Mucosa of rectum (tissue), 2 donors: ENCODE measurements at regions not wholly inside any gene's neighbourhood (a gene's known extent, or its start where the extent isn't known, plus 50 kb on each side); places are given as distances from the start of the nearest gene placed in this dataset.
"Not testable (repeated sequence)": the region's sequence is repeated elsewhere in the genome, so short reads cannot be mapped to it uniquely, and the experiment has no call there.

ENCODE experiments used
- H3K27ac ChIP-seq, 2 donors: one replicate each; pipeline ENCODE4 v1.7.0; 2013; ENCODE audit warnings: inconsistent platforms in 2 of 2, low read depth in 2 of 2, low read length in 2 of 2
- H3K27me3 ChIP-seq, 2 donors: one replicate each; pipeline ENCODE4 v1.7.0; 2013; ENCODE audit warnings: low read length in 2 of 2; ENCODE audit not compliant: control insufficient read depth in 2 of 2, insufficient read depth in 2 of 2
- H3K36me3 ChIP-seq, 2 donors: one replicate each; pipeline ENCODE4 v1.7.0; 2013; ENCODE audit warnings: low read length in 2 of 2; ENCODE audit not compliant: control insufficient read depth in 2 of 2, insufficient read depth in 2 of 2
- H3K4me1 ChIP-seq, 2 donors: one replicate each; pipeline ENCODE4 v1.7.0; 2013; ENCODE audit warnings: low read length in 2 of 2, mild to moderate bottlenecking in 1 of 2; ENCODE audit not compliant: control insufficient read depth in 2 of 2, insufficient read depth in 2 of 2
- H3K4me3 ChIP-seq, 2 donors: one replicate each; pipeline ENCODE4 v1.7.0; 2013; ENCODE audit warnings: low read length in 2 of 2
- H3K9ac ChIP-seq, 2 donors: one replicate each; pipeline ENCODE4 v1.7.0; 2013; ENCODE audit warnings: low read length in 2 of 2, low read depth in 1 of 2, mild to moderate bottlenecking in 1 of 2
- H3K9me3 ChIP-seq, 2 donors: one replicate each; pipeline ENCODE4 v1.7.0; 2013; ENCODE audit warnings: low read length in 2 of 2; ENCODE audit not compliant: control insufficient read depth in 2 of 2
- donor health status: healthy.
- donor health status: Normal muscosa, but diverticular disease.

DNA sequence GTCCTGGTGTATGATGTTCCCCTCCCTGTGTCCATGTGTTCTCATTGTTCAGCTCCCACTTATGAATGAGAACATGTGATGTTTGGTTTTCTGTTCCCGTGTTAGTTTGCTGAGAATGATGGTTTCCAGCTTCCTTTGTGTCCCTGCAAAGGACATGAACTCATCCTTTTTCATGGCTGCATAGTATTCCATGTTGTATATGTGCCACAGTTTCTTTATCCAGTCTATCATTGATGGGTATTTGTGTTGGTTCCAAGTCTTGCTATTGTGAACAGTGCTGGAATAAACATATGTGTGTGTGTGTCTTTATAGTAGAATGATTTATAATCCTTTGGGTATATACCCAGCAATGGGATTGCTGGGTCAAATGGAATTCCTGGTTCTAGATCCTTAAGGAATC lies 1427.3 kb upstream of the SLC10A2 start:
- not testable (repeated sequence) for H3K9me3 ChIP-seq, H3K27ac ChIP-seq, H3K27me3 ChIP-seq, H3K4me3 ChIP-seq, H3K9ac ChIP-seq, H3K4me1 ChIP-seq, H3K36me3 ChIP-seq

- no peaks in the 10 kb centered on the region for H3K4me1 ChIP-seq
- H3K36me3 ChIP-seq, result no peaks in the 10 kb centered on the region
- no peak overlapping the region for H3K9ac ChIP-seq
- no peaks in the 10 kb centered on the region for H3K9me3 ChIP-seq
- no peak overlapping the region for H3K4me3 ChIP-seq
- no peaks in the 10 kb centered on the region for H3K27me3 ChIP-seq
- H3K27ac ChIP-seq, result no peak overlapping the region
Observed at GRCh38 chr13:104491916-104492315, 1425.7 kb upstream of the SLC10A2 start.

- H3K27ac ChIP-seq, result no peak overlapping the region
- H3K4me1 ChIP-seq, result no peaks in the 10 kb centered on the region
- H3K27me3 ChIP-seq, result no peaks in the 10 kb centered on the region
- H3K9me3 ChIP-seq, result no peaks in the 10 kb centered on the region
- H3K9ac ChIP-seq, result no peak overlapping the region
- H3K4me3 ChIP-seq, result no peak overlapping the region
- H3K36me3 ChIP-seq, result no peaks in the 10 kb centered on the region
Observed at GRCh38 chr13:104487006-104487405, 1420.8 kb upstream of the SLC10A2 start.

DNA sequence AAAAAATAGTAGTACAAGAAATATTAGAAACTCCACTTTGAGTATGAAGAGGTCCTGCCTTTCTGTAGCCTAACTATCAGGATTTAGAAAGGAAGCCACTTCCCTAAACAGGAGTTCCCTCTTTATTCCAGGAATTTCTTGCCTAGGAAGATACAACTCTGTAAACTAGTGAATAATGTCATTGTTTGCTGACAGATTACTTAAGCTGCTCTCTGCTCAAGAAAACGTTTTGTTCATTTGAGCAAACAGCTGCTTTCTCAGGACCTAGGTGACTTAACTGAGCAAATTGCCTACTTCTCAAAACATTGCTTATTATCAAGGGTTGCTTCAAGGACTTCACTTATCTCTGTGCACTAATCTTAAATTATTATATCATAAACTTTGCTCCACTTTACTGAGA lies 1419.4 kb upstream of the SLC10A2 start:
- Histone ChIP-seq H3K9me3 (no peaks in the 10 kb centered on the region), H3K27ac (no peak overlapping the region), H3K4me1 (no peaks in the 10 kb centered on the region), H3K27me3 (no peaks in the 10 kb centered on the region), H3K9ac (no peak overlapping the region), H3K4me3 (no peak overlapping the region), H3K36me3 (no peaks in the 10 kb centered on the region)

- H3K4me1 ChIP-seq, result no peaks in the 10 kb centered on the region
- no peak overlapping the region for H3K27ac ChIP-seq
- H3K4me3 ChIP-seq, result no peak overlapping the region
- H3K36me3 ChIP-seq, result no peaks in the 10 kb centered on the region
- H3K27me3 ChIP-seq, result no peaks in the 10 kb centered on the region
- H3K9ac ChIP-seq, result no peak overlapping the region
- peaks cover 0 to 5% of the 10 kb centered on the region in 2 donors for H3K9me3 ChIP-seq
Observed at GRCh38 chr13:104483631-104484030, 1417.4 kb upstream of the SLC10A2 start.

DNA sequence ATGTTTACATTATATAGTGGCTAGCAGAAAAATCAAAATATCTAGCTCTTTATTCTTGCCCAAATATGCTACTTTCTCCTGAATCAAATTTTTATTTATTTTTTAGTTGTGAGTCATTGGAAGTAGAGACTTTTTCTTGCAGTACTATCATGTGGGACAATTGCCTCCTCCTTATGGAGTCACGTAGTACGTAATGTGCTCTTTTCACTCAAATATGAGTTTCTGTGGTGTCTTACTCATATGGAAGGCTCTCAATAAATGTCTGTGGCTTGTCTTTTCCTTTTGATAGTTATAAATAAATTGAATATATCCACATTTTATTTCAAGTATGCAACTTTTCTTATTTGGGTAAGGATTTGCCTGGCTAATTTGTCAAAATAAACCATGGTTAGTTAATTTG lies 1411.0 kb upstream of the SLC10A2 start:
- Histone ChIP-seq H3K27me3 (no peaks in the 10 kb centered on the region), H3K9me3 (peaks cover 0 to 5% of the 10 kb centered on the region in 2 donors), H3K9ac (no peak overlapping the region), H3K27ac (no peak overlapping the region), H3K4me3 (no peak overlapping the region), H3K4me1 (no peaks in the 10 kb centered on the region), H3K36me3 (no peaks in the 10 kb centered on the region)

DNA sequence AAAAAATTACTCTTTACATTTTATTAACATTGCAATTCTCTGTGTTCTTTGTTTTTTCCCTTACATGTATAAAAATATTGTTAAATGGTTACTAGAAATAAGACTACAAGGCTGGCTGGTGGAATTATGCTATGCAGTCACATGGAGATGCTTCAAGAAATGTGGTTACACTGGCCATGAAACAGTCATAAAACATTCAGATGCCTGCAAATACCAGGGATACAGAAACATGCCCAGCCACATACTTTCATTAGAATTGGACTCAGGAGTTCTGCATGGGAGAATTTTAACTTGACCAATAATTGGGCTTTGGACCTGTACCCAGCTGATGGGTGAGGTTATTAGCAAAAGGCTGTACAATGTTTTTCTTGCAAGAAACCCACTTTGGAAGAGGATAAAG lies 1407.7 kb upstream of the SLC10A2 start:
- H3K27ac ChIP-seq, result no peak overlapping the region
- H3K36me3 ChIP-seq, result no peaks in the 10 kb centered on the region
- H3K9ac ChIP-seq, result no peak overlapping the region
- H3K4me3 ChIP-seq, result no peak overlapping the region
- H3K27me3 ChIP-seq, result no peaks in the 10 kb centered on the region
- H3K4me1 ChIP-seq, result no peaks in the 10 kb centered on the region
- H3K9me3 ChIP-seq, result peaks cover 0 to 2% of the 10 kb centered on the region in 2 donors

DNA sequence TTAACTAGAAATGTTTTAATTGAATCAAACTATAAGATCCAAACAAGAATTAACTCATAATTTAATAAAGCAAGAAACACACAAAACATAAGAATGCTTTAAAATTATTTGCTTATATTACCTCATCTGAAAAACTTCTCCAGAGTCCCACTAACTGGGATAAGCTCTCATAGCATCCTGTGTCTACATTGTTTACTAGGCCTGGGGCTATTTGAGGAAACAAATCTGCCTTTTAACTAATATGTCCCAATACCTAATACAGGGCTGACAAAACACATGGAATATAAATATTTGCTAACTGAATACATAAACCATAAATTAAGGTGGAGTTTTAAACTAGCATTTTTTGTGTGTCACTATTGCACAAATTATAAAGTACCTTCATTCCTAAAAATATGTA lies 1399.8 kb upstream of the SLC10A2 start:
- H3K27me3 ChIP-seq, result no peaks in the 10 kb centered on the region

DNA sequence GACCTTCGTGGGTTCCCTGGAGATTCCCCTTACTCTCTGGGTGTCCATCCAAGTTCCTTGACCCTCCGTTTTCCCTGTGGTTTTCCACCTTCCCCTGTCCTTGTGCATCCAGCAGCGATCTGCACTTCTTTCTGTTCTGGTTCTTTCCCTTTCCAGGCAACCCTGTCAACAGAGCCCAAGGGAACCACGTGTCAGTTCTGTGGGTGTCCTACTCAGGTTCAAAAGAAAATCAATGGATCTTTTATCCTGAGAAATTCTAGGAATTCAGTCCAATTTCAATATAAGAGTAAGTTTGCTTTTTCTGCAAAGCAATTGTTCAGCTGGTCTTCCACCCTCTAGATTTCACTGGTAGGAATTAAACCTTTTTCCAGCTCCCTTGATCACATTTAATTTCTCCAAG lies 1394.8 kb upstream of the SLC10A2 start:
- Histone ChIP-seq H3K9ac (no peak overlapping the region), H3K4me3 (no peak overlapping the region), H3K27ac (no peak overlapping the region), H3K9me3 (no peaks in the 10 kb centered on the region), H3K36me3 (no peaks in the 10 kb centered on the region), H3K4me1 (no peaks in the 10 kb centered on the region), H3K27me3 (no peaks in the 10 kb centered on the region)

More for the DNA sequence above, 1399.8 kb upstream of the SLC10A2 start:
- H3K27ac ChIP-seq, result no peak overlapping the region
- no peaks in the 10 kb centered on the region for H3K36me3 ChIP-seq
- no peak overlapping the region for H3K9ac ChIP-seq
- no peaks in the 10 kb centered on the region for H3K9me3 ChIP-seq
- H3K4me1 ChIP-seq, result no peaks in the 10 kb centered on the region
- no peak overlapping the region for H3K4me3 ChIP-seq

- no peaks in the 10 kb centered on the region for H3K4me1 ChIP-seq
- no peak overlapping the region for H3K4me3 ChIP-seq
- no peaks in the 10 kb centered on the region for H3K27me3 ChIP-seq
- H3K9me3 ChIP-seq, result no peaks in the 10 kb centered on the region
- no peaks in the 10 kb centered on the region for H3K36me3 ChIP-seq
- no peak overlapping the region for H3K27ac ChIP-seq
- H3K9ac ChIP-seq, result no peak overlapping the region
Observed at GRCh38 chr13:104460554-104460953, 1394.3 kb upstream of the SLC10A2 start.

GRCh38 chr13:104450006-104450405 lies 1383.8 kb upstream of the SLC10A2 start:
- Histone ChIP-seq H3K27ac (no peak overlapping the region), H3K4me3 (no peak overlapping the region), H3K27me3 (no peaks in the 10 kb centered on the region), H3K9ac (no peak overlapping the region), H3K9me3 (no peaks in the 10 kb centered on the region), H3K4me1 (no peaks in the 10 kb centered on the region), H3K36me3 (no peaks in the 10 kb centered on the region)
